H54 (cell line): ENCODE measurements at regions not wholly inside any gene's neighbourhood (a gene's known extent, or its start where the extent isn't known, plus 50 kb on each side); places are given as distances from the start of the nearest gene placed in this dataset.
"Not testable (repeated sequence)": the region's sequence is repeated elsewhere in the genome, so short reads cannot be mapped to it uniquely, and the experiment has no call there.

Experiments used
- DNase-seq: peaks from one replicate; pipeline ENCODE4 v3.0.0; 2011; ENCODE audit warnings: low spot score, mixed read lengths; ENCODE audit not compliant: insufficient read length
- FAIRE-seq: peaks from 3 replicates; lab custom pipeline; 2011; peaks lifted over from hg19 to GRCh38; lab: Jason Lieb, UNC
- POLR2A ChIP-seq: IDR thresholded peaks from 2 replicates; pipeline ENCODE4 v1.6.1; 2011; ENCODE audit warnings: low read depth, mild to moderate bottlenecking, low read length

- DNase-seq (no peak), FAIRE-seq (no peak)
- no peak for TF ChIP-seq POLR2A
Measured at GRCh38 chr11:123357990-123358827, 71.9 kb upstream of the GRAMD1B start.

- TF ChIP-seq POLR2A, result no peak
- no peak for FAIRE-seq
- no peak for DNase-seq
Measured at GRCh38 chr11:123357353-123357989, 72.6 kb upstream of the GRAMD1B start.

- DNase-seq, result no peak
- TF ChIP-seq POLR2A, result no peak
- no peak for FAIRE-seq
Measured at GRCh38 chr11:123356539-123356938, 73.5 kb upstream of the GRAMD1B start.

- no peak for DNase-seq
- FAIRE-seq, result no peak
- no peak for TF ChIP-seq POLR2A
Measured at GRCh38 chr11:123354371-123354975, 75.6 kb upstream of the GRAMD1B start.

- no peak for DNase-seq
- FAIRE-seq, result no peak
- no peak for TF ChIP-seq POLR2A
Measured at GRCh38 chr11:123351375-123351774, 78.7 kb upstream of the GRAMD1B start.

- FAIRE-seq, result no peak
- TF ChIP-seq POLR2A, result no peak
- DNase-seq, result no peak
Measured at GRCh38 chr11:123349382-123349781, 80.7 kb upstream of the GRAMD1B start.

- TF ChIP-seq POLR2A, result no peak
- no peak for FAIRE-seq
- no peak for DNase-seq
Measured at GRCh38 chr11:123344790-123345357, 85.2 kb upstream of the GRAMD1B start.

- not testable (repeated sequence) for FAIRE-seq, DNase-seq
Measured at GRCh38 chr11:123344188-123344587, 85.9 kb upstream of the GRAMD1B start.

GRCh38 chr11:123338997-123339752 lies 90.9 kb upstream of the GRAMD1B start:
- DNase-seq (no peak), FAIRE-seq (no peak)
- TF ChIP-seq POLR2A, result no peak

GRCh38 chr11:123338266-123338800 lies 91.7 kb upstream of the GRAMD1B start:
- FAIRE-seq (no peak), DNase-seq (no peak)
- TF ChIP-seq POLR2A, result no peak

- no peak for FAIRE-seq
- no peak for DNase-seq
- no peak for TF ChIP-seq POLR2A
Measured at GRCh38 chr11:123334925-123335324, 95.1 kb upstream of the GRAMD1B start.

- not testable (repeated sequence) for DNase-seq, FAIRE-seq
Measured at GRCh38 chr11:123332577-123332976, 97.5 kb upstream of the GRAMD1B start.

GRCh38 chr11:123330948-123331347 lies 99.1 kb upstream of the GRAMD1B start:
- no peak for TF ChIP-seq POLR2A
- FAIRE-seq (no peak), DNase-seq (no peak)
